ENCODE measurements at regions not wholly inside any gene's neighbourhood (a gene's known extent, or its start where the extent isn't known, plus 50 kb on each side); places are given as distances from the start of the nearest gene placed in this dataset.

DNA sequence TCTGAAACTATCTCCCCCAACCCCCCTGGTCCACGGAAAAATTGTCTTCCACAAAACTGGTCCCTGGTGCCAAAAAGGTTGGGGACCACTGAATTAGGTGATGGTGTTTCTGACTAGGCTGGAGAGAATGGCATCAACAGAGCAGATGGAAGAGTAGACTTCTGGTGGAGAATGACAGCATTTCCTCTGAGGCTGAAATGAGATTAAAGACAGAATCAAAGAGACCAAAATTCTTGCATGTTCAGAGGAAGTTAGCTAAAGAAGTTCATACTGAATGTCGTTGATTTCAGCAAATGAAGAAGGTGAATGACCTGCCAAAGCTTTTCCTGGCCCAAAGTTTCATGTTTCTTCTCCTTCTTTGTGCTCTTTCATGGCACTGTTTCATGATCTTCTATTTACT lies 188.2 kb upstream of the RUNX1 start:
- Histone ChIP-seq H3K9ac (ENCODE audit: low read depth, low read length) (no peak overlapping the region), H3K36me3 (ENCODE audit: control insufficient read depth, insufficient read depth, low read length) (no peaks in the 10 kb centered on the region), H3K27ac (ENCODE audit: low read depth, low read length) (no peak overlapping the region), H3K27me3 (ENCODE audit: control insufficient read depth, insufficient read depth, low read length) (no peaks in the 10 kb centered on the region), H3K9me3 (ENCODE audit: control insufficient read depth, insufficient read depth, low read length) (no peaks in the 10 kb centered on the region), H3K4me3 (ENCODE audit: low read depth, low read length) (no peak overlapping the region), H3K4me1 (ENCODE audit: control insufficient read depth, insufficient read depth, low read length) (no peaks in the 10 kb centered on the region)

DNA sequence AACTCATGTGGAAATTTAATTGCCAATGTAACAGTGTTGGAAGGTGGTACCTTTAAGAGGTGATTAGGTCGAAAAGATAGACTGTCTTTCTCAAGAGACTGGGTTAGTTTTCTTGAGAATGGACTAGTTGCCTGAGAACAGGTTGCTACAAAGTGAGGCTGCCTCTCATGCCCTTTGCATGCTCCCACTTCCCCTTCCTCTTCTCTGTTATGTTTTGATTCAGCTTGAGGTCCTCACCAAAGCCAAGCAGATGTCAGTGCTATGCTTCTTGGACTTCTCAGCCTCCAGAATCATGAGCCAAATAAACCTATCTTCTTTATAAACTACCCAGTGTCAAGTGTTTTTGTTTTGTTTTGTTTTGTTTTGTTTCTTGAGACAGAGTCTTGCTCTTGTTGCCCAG lies 187.0 kb upstream of the RUNX1 start:
- H3K9me3 ChIP-seq (ENCODE audit: control insufficient read depth, insufficient read depth, low read length) = no peaks in the 10 kb centered on the region
- H3K4me3 ChIP-seq (ENCODE audit: low read depth, low read length) = no peak overlapping the region
- no peak overlapping the region for H3K9ac ChIP-seq (ENCODE audit: low read depth, low read length)
- H3K36me3 ChIP-seq (ENCODE audit: control insufficient read depth, insufficient read depth, low read length) = no peaks in the 10 kb centered on the region
- H3K4me1 ChIP-seq (ENCODE audit: control insufficient read depth, insufficient read depth, low read length) = no peaks in the 10 kb centered on the region; the same call in 1 of the 2 replicates
- H3K27me3 ChIP-seq (ENCODE audit: control insufficient read depth, insufficient read depth, low read length) = no peaks in the 10 kb centered on the region
- no peak overlapping the region for H3K27ac ChIP-seq (ENCODE audit: low read depth, low read length)

DNA sequence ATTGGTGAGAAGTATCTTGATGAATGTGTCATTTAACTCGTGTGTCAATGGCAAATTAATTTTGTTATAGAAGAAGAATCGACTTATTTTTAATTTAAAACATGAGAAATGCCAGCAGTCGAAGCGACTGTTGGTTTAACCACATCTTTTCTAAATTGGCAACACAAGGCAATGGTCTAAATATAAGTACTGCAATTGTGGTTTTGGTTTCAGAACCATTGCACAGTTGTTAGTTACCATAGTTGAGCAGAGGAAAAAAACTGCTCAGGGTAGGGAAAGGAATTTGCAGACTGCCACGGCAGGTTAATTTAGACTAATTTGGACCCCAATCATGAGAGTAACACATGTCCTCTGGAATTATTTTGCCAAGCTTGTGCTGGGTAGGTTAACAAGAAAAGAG lies 185.6 kb upstream of the RUNX1 start:
- H3K4me3 ChIP-seq (ENCODE audit: low read depth, low read length) = no peak overlapping the region
- no peaks in the 10 kb centered on the region for H3K36me3 ChIP-seq (ENCODE audit: control insufficient read depth, insufficient read depth, low read length)
- H3K27me3 ChIP-seq (ENCODE audit: control insufficient read depth, insufficient read depth, low read length) = no peaks in the 10 kb centered on the region
- no peaks in the 10 kb centered on the region for H3K9me3 ChIP-seq (ENCODE audit: control insufficient read depth, insufficient read depth, low read length)
- no peak overlapping the region for H3K27ac ChIP-seq (ENCODE audit: low read depth, low read length)
- H3K4me1 ChIP-seq (ENCODE audit: control insufficient read depth, insufficient read depth, low read length) = no peaks in the 10 kb centered on the region; the same call in 1 of the 2 replicates
- no peak overlapping the region for H3K9ac ChIP-seq (ENCODE audit: low read depth, low read length)

DNA sequence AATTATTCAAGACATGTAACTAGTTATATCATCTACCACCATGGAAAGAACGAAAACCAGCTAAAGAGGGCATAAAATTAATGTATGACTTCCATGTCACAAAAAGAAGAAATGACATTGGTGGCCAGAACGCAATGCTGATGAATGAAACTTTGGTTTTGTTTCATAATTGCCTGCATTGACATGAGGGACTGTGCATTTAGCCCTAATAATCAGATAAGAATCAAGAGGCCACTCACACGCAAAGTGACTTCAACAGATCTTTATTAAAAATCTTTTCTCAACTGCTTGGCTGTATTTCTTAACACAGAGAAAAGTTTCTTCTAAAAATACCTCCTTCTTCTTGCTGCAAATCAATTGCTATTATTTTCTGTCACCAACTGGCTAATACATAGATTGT lies 184.7 kb upstream of the RUNX1 start:
- Histone ChIP-seq H3K9me3 (ENCODE audit: control insufficient read depth, insufficient read depth, low read length) (no peaks in the 10 kb centered on the region), H3K27me3 (ENCODE audit: control insufficient read depth, insufficient read depth, low read length) (no peaks in the 10 kb centered on the region), H3K27ac (ENCODE audit: low read depth, low read length) (no peak overlapping the region), H3K4me3 (ENCODE audit: low read depth, low read length) (no peak overlapping the region), H3K4me1 (ENCODE audit: control insufficient read depth, insufficient read depth, low read length) (no peaks in the 10 kb centered on the region; the same call in 1 of the 2 replicates), H3K9ac (ENCODE audit: low read depth, low read length) (no peak overlapping the region), H3K36me3 (ENCODE audit: control insufficient read depth, insufficient read depth, low read length) (no peaks in the 10 kb centered on the region)

DNA sequence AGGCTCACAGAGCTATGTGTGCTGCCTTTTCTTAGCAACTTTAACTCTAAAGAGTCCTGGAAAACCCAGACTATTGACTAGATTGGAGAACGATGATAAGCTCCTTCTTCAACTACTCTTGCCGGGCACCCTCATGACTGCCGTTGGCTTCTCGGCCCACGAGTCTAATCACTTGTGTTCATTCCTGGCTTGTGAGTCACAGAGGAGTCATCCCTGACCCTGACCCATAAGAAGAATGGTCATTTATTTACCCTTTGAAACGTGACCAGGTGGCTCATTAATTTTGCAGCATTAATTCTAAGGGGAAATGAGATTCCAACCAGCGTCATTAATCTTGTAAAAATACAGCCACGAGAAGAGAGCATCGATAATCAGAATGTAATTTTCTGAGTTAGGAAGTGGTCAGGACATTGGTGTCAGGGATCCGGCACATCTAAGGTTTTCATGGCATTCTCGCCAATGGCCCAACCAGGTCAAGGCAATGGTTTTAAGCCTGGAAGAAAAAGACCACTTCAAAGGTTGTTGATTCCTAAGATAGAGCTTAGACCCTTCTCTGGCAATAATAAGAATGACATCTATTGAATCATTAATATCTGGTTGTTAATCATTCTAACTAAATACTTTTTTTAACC lies 183.6 kb upstream of the RUNX1 start:
- Histone ChIP-seq H3K27ac (ENCODE audit: low read depth, low read length) (no peak overlapping the region), H3K9me3 (ENCODE audit: control insufficient read depth, insufficient read depth, low read length) (no peaks in the 10 kb centered on the region), H3K27me3 (ENCODE audit: control insufficient read depth, insufficient read depth, low read length) (no peaks in the 10 kb centered on the region), H3K36me3 (ENCODE audit: control insufficient read depth, insufficient read depth, low read length) (no peaks in the 10 kb centered on the region), H3K4me3 (ENCODE audit: low read depth, low read length) (no peak overlapping the region), H3K4me1 (ENCODE audit: control insufficient read depth, insufficient read depth, low read length) (peaks cover 2% of the 10 kb centered on the region), H3K9ac (ENCODE audit: low read depth, low read length) (no peak overlapping the region)

DNA sequence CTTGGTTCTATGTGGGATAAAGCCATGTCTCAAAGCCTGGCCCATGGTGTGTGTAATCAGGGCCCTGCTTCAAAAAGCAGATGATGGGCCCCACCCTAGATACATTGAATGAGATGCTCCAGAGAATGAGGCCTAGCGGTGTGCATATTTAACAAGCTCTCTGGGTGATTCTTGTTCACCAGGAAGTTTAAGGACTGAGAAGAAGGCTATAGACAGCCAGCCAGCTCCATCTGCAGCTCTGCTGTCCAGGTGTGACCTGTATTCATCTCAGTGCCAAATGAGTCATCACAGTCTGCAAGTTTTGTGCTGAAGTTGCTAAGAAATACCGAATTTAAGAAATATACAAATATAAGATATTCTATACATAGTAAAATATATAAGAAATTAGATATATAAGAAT lies 182.0 kb upstream of the RUNX1 start:
- Histone ChIP-seq H3K4me3 (ENCODE audit: low read depth, low read length) (no peak overlapping the region), H3K9me3 (ENCODE audit: control insufficient read depth, insufficient read depth, low read length) (no peaks in the 10 kb centered on the region), H3K27me3 (ENCODE audit: control insufficient read depth, insufficient read depth, low read length) (no peaks in the 10 kb centered on the region), H3K9ac (ENCODE audit: low read depth, low read length) (no peak overlapping the region), H3K4me1 (ENCODE audit: control insufficient read depth, insufficient read depth, low read length) (peaks cover 17% of the 10 kb centered on the region), H3K36me3 (ENCODE audit: control insufficient read depth, insufficient read depth, low read length) (no peaks in the 10 kb centered on the region), H3K27ac (ENCODE audit: low read depth, low read length) (no peak overlapping the region)

DNA sequence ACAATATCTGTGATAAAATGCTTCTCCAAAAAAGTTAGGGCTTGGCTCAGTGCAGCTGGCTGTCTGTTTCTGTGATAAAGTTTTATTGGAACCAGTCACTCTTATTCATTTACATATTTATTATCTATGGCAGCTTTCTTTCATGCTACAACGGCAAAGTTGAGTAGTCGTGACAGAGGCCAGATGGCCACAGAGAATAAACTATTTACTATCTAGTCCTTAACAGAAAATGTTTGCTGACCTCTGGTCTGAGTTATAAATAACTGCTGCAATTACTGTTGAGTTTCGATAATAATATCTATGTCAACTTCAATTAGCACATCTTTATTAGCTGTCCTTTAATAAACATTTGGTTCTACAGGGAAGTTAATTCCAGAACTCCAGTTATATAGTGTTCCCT lies 180.2 kb upstream of the RUNX1 start:
- Histone ChIP-seq H3K9me3 (ENCODE audit: control insufficient read depth, insufficient read depth, low read length) (no peaks in the 10 kb centered on the region), H3K4me1 (ENCODE audit: control insufficient read depth, insufficient read depth, low read length) (peaks cover 17% of the 10 kb centered on the region)

DNA sequence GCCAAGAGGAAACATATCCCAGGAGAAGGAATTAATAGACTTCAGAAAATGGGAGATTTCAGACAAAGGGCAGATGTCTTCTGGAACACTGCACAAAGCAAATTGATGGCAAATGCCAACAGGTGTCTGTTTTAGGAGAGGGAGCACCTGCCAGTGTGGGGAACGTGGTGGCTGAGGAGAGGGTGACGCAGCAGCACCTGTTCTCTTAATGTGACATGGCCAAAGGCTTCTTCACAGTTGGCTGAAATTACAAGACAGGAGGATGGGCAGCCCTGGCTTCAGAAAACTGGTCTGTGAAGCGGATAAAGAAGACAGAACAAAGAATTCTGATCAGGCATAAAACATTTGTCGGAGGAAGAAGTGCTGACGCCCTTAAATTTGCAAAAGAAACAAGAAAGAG lies 178.7 kb upstream of the RUNX1 start:
- H3K9ac ChIP-seq (ENCODE audit: low read depth, low read length) = no peak overlapping the region
- no peaks in the 10 kb centered on the region for H3K9me3 ChIP-seq (ENCODE audit: control insufficient read depth, insufficient read depth, low read length)

More for the DNA sequence above, 180.2 kb upstream of the RUNX1 start:
- Histone ChIP-seq H3K4me3 (ENCODE audit: low read depth, low read length) (no peak overlapping the region), H3K27ac (ENCODE audit: low read depth, low read length) (no peak overlapping the region), H3K27me3 (ENCODE audit: control insufficient read depth, insufficient read depth, low read length) (no peaks in the 10 kb centered on the region), H3K9ac (ENCODE audit: low read depth, low read length) (no peak overlapping the region), H3K36me3 (ENCODE audit: control insufficient read depth, insufficient read depth, low read length) (no peaks in the 10 kb centered on the region)

DNA sequence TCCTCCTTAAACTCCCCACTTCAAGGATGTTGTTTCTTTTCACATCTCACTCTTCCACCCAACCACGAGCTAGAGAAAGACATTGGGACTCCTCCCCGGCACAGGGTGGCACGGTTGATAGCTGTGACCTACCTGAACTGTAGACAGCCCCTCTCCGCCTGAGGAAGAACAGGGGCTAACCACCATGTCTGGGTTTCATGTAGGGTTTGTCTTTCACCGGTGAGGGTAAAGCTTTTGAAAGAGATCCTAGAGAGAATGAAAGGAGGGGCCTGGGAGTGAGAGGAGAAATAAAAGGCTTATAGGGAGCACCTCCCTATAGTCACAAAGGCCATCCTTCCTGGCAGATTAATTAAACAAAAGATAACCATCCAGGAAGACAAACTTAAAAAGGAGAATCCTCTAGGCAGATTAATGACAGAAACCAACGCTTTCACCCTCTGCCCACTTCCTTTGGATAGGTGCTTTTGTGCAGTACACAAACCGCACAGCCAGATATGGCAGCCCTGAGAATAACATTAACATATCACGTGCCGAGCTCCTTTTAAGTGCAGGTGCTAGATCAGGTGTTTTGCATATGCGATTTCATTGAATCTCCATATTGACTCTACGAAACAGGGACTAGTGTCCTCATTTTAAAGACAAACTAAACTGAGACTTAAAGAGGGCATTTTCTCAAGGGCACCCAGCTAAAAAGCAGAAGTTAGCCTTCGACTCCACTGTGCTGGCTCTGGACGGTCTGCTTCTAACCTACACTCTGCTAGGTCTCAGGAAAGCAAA lies 178.1 kb upstream of the RUNX1 start:
- no peaks in the 10 kb centered on the region for H3K27me3 ChIP-seq (ENCODE audit: control insufficient read depth, insufficient read depth, low read length)
- H3K36me3 ChIP-seq (ENCODE audit: control insufficient read depth, insufficient read depth, low read length) = no peaks in the 10 kb centered on the region
- no peak overlapping the region for H3K9ac ChIP-seq (ENCODE audit: low read depth, low read length)
- peaks cover 17% of the 10 kb centered on the region for H3K4me1 ChIP-seq (ENCODE audit: control insufficient read depth, insufficient read depth, low read length)
- H3K9me3 ChIP-seq (ENCODE audit: control insufficient read depth, insufficient read depth, low read length) = no peaks in the 10 kb centered on the region
- peak overlapping the region; percentile 30 for H3K27ac ChIP-seq (ENCODE audit: low read depth, low read length)
- no peak overlapping the region for H3K4me3 ChIP-seq (ENCODE audit: low read depth, low read length)

More for the DNA sequence above, 178.7 kb upstream of the RUNX1 start:
- Histone ChIP-seq H3K4me1 (ENCODE audit: control insufficient read depth, insufficient read depth, low read length) (peaks cover 17% of the 10 kb centered on the region), H3K27me3 (ENCODE audit: control insufficient read depth, insufficient read depth, low read length) (no peaks in the 10 kb centered on the region), H3K4me3 (ENCODE audit: low read depth, low read length) (no peak overlapping the region), H3K36me3 (ENCODE audit: control insufficient read depth, insufficient read depth, low read length) (no peaks in the 10 kb centered on the region), H3K27ac (ENCODE audit: low read depth, low read length) (no peak overlapping the region)

DNA sequence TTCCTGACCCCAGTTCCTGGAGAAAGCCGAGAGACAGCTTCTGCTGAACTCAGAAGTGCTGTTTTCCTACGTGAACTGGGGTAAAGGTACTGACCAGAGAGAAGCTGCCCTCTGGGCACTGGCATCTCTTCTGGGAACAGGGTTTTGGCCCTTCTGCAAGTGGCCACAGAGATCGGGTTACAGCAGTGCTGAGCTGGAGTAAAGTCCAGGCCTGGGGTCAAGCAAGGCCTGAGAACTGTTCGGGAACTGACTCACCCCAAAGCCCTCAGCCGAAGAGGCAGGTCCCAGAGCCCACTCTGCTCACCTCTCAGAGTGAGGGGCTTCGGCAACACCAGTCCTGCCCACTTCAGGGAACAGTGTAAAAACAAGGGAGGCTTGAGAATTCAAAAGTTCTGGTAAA lies 177.2 kb upstream of the RUNX1 start:
- no peak overlapping the region for H3K9ac ChIP-seq (ENCODE audit: low read depth, low read length)
- peaks cover 17% of the 10 kb centered on the region for H3K4me1 ChIP-seq (ENCODE audit: control insufficient read depth, insufficient read depth, low read length)
- H3K9me3 ChIP-seq (ENCODE audit: control insufficient read depth, insufficient read depth, low read length) = no peaks in the 10 kb centered on the region
- no peak overlapping the region for H3K27ac ChIP-seq (ENCODE audit: low read depth, low read length)
- H3K36me3 ChIP-seq (ENCODE audit: control insufficient read depth, insufficient read depth, low read length) = no peaks in the 10 kb centered on the region
- H3K27me3 ChIP-seq (ENCODE audit: control insufficient read depth, insufficient read depth, low read length) = no peaks in the 10 kb centered on the region
- H3K4me3 ChIP-seq (ENCODE audit: low read depth, low read length) = no peak overlapping the region

DNA sequence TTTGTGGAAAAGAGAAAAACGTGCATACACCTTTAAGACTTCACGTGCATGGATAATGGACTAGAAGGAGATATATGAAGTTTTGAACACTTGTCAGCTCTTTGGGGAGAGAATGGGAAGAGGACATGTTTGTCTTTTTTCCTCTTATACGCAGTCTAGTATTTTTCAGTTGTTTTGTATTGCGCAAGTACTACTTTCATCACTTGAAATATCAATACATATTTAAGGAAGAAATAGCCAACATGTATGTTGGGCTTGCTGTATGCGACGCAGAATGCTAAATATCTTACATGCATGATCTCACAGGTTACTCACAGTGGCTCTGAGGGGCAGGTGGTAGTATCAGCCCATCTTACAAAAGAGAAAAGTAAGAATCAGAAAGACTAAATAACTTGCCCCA lies 176.5 kb upstream of the RUNX1 start:
- no peak overlapping the region for H3K9ac ChIP-seq (ENCODE audit: low read depth, low read length)
- no peaks in the 10 kb centered on the region for H3K27me3 ChIP-seq (ENCODE audit: control insufficient read depth, insufficient read depth, low read length)
- no peak overlapping the region for H3K4me3 ChIP-seq (ENCODE audit: low read depth, low read length)
- no peaks in the 10 kb centered on the region for H3K36me3 ChIP-seq (ENCODE audit: control insufficient read depth, insufficient read depth, low read length)
- no peaks in the 10 kb centered on the region for H3K9me3 ChIP-seq (ENCODE audit: control insufficient read depth, insufficient read depth, low read length)
- H3K27ac ChIP-seq (ENCODE audit: low read depth, low read length) = no peak overlapping the region
- H3K4me1 ChIP-seq (ENCODE audit: control insufficient read depth, insufficient read depth, low read length) = peaks cover 17% of the 10 kb centered on the region

All from HUES48 (cell line).